OCI-LY3 (cell line): ENCODE measurements at regions not wholly inside any gene's neighbourhood (a gene's known extent, or its start where the extent isn't known, plus 50 kb on each side); places are given as distances from the start of the nearest gene placed in this dataset.

Source experiments
- H2AFZ ChIP-seq: fragments of 200-600, 300-600 bp; shearing (Covaris generic); 2 replicates; pipeline ENCODE4 v1.6.0; 2014; ENCODE audit warnings: antibody characterized with exemption, low read depth, low read length
- H3K27ac ChIP-seq: fragments of 200-600, 300-600 bp; sonication (generic); 2 replicates; pipeline ENCODE4 v1.5.1; 2014; ENCODE audit warnings: mild to moderate bottlenecking, low read length, moderate library complexity, mixed read lengths
- H3K27me3 ChIP-seq: fragments of 200-600, 300-600 bp; sonication (generic); 2 replicates; pipeline ENCODE4 v1.6.1; 2014; ENCODE audit warnings: low read depth, low read length, mixed read lengths
- H3K36me3 ChIP-seq: fragments of 200-600, 300-600 bp; sonication (generic); replicated peaks from 2 replicates; pipeline ENCODE3; 2014; ENCODE audit warnings: low read depth, low read length, mixed read lengths
- H3K4me1 ChIP-seq: fragments of 300-600, 200-600 bp; sonication (generic); 2 replicates; pipeline ENCODE4 v1.6.1; 2014; ENCODE audit warnings: low read length, mixed read lengths
- H3K4me2 ChIP-seq: fragments of 200-600, 300-600 bp; sonication (generic); 2 replicates; pipeline ENCODE4 v1.6.1; 2014; ENCODE audit warnings: low read length, mixed read lengths
- H3K4me3 ChIP-seq: fragments of 300-600, 200-600 bp; sonication (generic); 2 replicates; pipeline ENCODE4 v1.5.1; 2014; ENCODE audit warnings: antibody characterized with exemption, mild to moderate bottlenecking, low read length, moderate library complexity
- H3K79me2 ChIP-seq: fragments of 300-600, 200-600 bp; shearing (Covaris generic); 2 replicates; pipeline ENCODE4 v1.6.1; 2014; ENCODE audit warnings: mild to moderate bottlenecking, low read length, mixed read lengths
- H3K9ac ChIP-seq: fragments of 300-600, 200-600 bp; shearing (Covaris generic); 2 replicates; pipeline ENCODE4 v1.6.0; 2014; ENCODE audit warnings: mild to moderate bottlenecking, low read length, moderate library complexity
- H3K9me3 ChIP-seq: fragments of 200-600, 300-600 bp; shearing (Covaris generic); 2 replicates; pipeline ENCODE4 v1.6.1; 2014; ENCODE audit warnings: low read length, mixed read lengths; ENCODE audit not compliant: insufficient read depth
- H4K20me1 ChIP-seq: fragments of 200-600, 300-600 bp; sonication (generic); 2 replicates; pipeline ENCODE4 v1.6.1; 2016; ENCODE audit warnings: low read length, mixed read lengths; ENCODE audit not compliant: insufficient read depth
- CTCF ChIP-seq: fragments of 200-600, 300-600 bp; sonication (generic); IDR thresholded peaks from 2 replicates; pipeline ENCODE4 v1.5.1; 2014; ENCODE audit warnings: antibody characterized with exemption, low read length, low read depth
- EZH2phosphoT487 ChIP-seq: fragments of 200-600 bp; shearing (Covaris generic); IDR thresholded peaks from 2 replicates; pipeline ENCODE4 v1.6.1; 2018; ENCODE audit warnings: antibody characterized with exemption, mixed run types, low read depth

GRCh38 chr5:9743507-9743906 is 113.4 kb upstream of the TAS2R1 start:
- Histone ChIP-seq H3K4me2 (no peak overlapping the region), H3K4me1 (no peaks in the 10 kb centered on the region), H2AFZ (no peak overlapping the region), H3K79me2 (no peaks in the 10 kb centered on the region), H3K27ac (no peak overlapping the region), H3K27me3 (no peaks in the 10 kb centered on the region), H3K36me3 (no peaks in the 10 kb centered on the region), H4K20me1 (no peaks in the 10 kb centered on the region), H3K9ac (no peak overlapping the region), H3K4me3 (no peak overlapping the region), H3K9me3 (no peaks in the 10 kb centered on the region)
- no peak for TF ChIP-seq CTCF
- TF ChIP-seq EZH2phosphoT487 = no peak

- Histone ChIP-seq H2AFZ (no peak overlapping the region), H3K27me3 (no peaks in the 10 kb centered on the region), H4K20me1 (no peaks in the 10 kb centered on the region), H3K9ac (no peak overlapping the region), H3K4me1 (no peaks in the 10 kb centered on the region), H3K36me3 (no peaks in the 10 kb centered on the region), H3K9me3 (no peaks in the 10 kb centered on the region), H3K79me2 (no peaks in the 10 kb centered on the region), H3K4me2 (no peak overlapping the region), H3K4me3 (no peak overlapping the region), H3K27ac (no peak overlapping the region)
- TF ChIP-seq EZH2phosphoT487 = no peak
These were observed 112.7 kb upstream of the TAS2R1 start for GRCh38 chr5:9742848-9743247.

GRCh38 chr5:9739135-9739534 is 109.0 kb upstream of the TAS2R1 start:
- no peak overlapping the region for H3K27ac ChIP-seq
- no peak overlapping the region for H2AFZ ChIP-seq
- H4K20me1 ChIP-seq = no peaks in the 10 kb centered on the region
- H3K9me3 ChIP-seq = no peaks in the 10 kb centered on the region
- H3K79me2 ChIP-seq = no peaks in the 10 kb centered on the region
- H3K4me1 ChIP-seq = no peaks in the 10 kb centered on the region
- H3K27me3 ChIP-seq = no peaks in the 10 kb centered on the region
- no peak overlapping the region for H3K4me2 ChIP-seq
- no peak overlapping the region for H3K4me3 ChIP-seq
- no peak overlapping the region for H3K9ac ChIP-seq
- no peaks in the 10 kb centered on the region for H3K36me3 ChIP-seq
- TF ChIP-seq EZH2phosphoT487 = no peak
- TF ChIP-seq CTCF = no peak

GRCh38 chr5:9737265-9737664 is 107.1 kb upstream of the TAS2R1 start:
- no peak overlapping the region for H3K4me2 ChIP-seq
- H3K9me3 ChIP-seq = no peaks in the 10 kb centered on the region
- no peak overlapping the region for H3K9ac ChIP-seq
- H4K20me1 ChIP-seq = no peaks in the 10 kb centered on the region
- H3K36me3 ChIP-seq = no peaks in the 10 kb centered on the region
- H2AFZ ChIP-seq = no peak overlapping the region
- TF ChIP-seq CTCF (no peak), EZH2phosphoT487 (no peak)
- H3K27ac ChIP-seq = no peak overlapping the region
- H3K4me3 ChIP-seq = no peak overlapping the region
- H3K27me3 ChIP-seq = no peaks in the 10 kb centered on the region
- no peaks in the 10 kb centered on the region for H3K4me1 ChIP-seq
- no peaks in the 10 kb centered on the region for H3K79me2 ChIP-seq

- Histone ChIP-seq H3K4me2 (no peak overlapping the region), H3K79me2 (no peaks in the 10 kb centered on the region), H3K4me3 (no peak overlapping the region), H3K27me3 (no peaks in the 10 kb centered on the region), H4K20me1 (no peaks in the 10 kb centered on the region), H3K9me3 (no peaks in the 10 kb centered on the region), H3K9ac (no peak overlapping the region), H3K36me3 (no peaks in the 10 kb centered on the region), H3K27ac (no peak overlapping the region), H2AFZ (no peak overlapping the region), H3K4me1 (no peaks in the 10 kb centered on the region)
- TF ChIP-seq EZH2phosphoT487 = no peak
- no peak for TF ChIP-seq CTCF
These were observed 103.3 kb upstream of the TAS2R1 start for GRCh38 chr5:9733486-9733885.
